ENCODE measurements at regions not wholly inside any gene's neighbourhood (a gene's known extent, or its start where the extent isn't known, plus 50 kb on each side); places are given as distances from the start of the nearest gene placed in this dataset.

DNA sequence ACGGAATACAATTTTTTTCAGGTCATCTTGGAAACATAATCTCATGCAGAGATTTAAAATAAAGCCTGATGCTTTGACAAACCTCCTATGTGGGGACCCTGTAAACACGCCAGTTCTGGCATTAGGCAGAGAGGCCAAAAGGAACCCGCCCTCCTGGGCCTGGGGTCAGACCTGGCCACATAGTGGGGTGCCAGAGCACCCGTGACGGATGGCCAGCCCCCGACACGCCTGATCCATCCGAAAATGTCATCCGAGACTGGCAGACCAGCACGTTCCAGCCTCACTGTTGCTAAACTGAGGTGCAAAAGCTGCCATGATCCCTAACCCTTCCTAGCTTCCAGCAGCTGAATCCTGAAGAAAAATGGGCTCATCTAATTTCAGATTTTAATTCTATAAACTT, 222.6 kb upstream of the SALL3 start:
- no peak overlapping the region for H3K4me3 ChIP-seq (ENCODE audit: low read depth, low read length)
- TF ChIP-seq, protein P1, sequence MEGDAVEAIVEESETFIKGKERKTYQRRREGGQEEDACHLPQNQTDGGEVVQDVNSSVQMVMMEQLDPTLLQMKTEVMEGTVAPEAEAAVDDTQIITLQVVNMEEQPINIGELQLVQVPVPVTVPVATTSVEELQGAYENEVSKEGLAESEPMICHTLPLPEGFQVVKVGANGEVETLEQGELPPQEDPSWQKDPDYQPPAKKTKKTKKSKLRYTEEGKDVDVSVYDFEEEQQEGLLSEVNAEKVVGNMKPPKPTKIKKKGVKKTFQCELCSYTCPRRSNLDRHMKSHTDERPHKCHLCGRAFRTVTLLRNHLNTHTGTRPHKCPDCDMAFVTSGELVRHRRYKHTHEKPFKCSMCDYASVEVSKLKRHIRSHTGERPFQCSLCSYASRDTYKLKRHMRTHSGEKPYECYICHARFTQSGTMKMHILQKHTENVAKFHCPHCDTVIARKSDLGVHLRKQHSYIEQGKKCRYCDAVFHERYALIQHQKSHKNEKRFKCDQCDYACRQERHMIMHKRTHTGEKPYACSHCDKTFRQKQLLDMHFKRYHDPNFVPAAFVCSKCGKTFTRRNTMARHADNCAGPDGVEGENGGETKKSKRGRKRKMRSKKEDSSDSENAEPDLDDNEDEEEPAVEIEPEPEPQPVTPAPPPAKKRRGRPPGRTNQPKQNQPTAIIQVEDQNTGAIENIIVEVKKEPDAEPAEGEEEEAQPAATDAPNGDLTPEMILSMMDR (IDR thresholded peaks at IDR 0.05; ENCODE audit: low read depth, low read length, missing control alignments), result no peak
- in situ Hi-C loops (cut with HindIII; ENCODE audit: low sequenced_read_pairs), result no loop called here

DNA sequence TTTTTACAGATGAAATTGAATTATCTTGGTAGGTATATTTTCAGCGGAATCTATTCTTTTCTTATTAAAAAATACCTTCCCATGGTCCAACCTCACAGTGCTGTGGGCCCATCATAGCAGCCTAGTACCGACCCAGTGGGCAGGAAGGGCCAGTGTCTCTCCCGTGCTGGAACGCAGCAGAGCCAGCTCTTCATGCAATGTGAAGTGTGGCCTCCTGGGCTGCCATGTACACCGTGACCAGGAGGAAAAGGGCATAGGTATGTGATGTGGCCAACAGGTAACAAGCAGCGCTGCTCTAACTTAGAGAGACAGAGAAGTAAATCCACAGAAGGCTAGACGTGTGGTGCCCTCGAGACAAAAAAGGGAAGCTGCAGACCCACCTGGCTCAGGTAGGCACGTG, 221.1 kb upstream of the SALL3 start:
- in situ Hi-C loops (cut with HindIII; ENCODE audit: low sequenced_read_pairs), result no loop called here
- no peak for DNase-seq (ENCODE audit: low read depth)
- H3K4me3 ChIP-seq (ENCODE audit: low read depth, low read length), result no peak overlapping the region
- TF ChIP-seq, protein P1 (IDR thresholded peaks at IDR 0.05; ENCODE audit: low read depth, low read length, missing control alignments), result no peak

More for the DNA sequence above, 222.6 kb upstream of the SALL3 start:
- no peak for DNase-seq (ENCODE audit: low read depth)

DNA sequence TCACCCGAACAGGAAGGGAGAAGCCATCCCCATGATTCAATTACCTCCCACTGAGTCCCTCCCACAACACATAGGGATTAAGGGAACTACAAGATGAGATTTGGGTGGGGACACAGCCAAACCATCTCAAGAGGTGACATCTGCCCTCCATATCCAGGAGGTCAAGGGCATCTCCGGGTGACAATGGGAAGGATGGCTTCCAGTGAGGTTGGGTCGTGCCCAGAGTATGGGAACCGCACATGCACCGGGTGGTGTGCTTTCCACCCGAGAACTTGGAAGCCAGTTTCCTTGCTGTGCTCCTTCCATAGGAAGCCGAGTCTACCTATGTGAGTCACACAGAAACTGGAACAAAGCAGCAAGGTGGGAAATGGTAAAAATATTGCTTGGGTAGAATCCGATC, 216.9 kb upstream of the SALL3 start:
- no peak for DNase-seq (ENCODE audit: low read depth)
- H3K4me3 ChIP-seq (ENCODE audit: low read depth, low read length), result no peak overlapping the region
- in situ Hi-C loops (cut with HindIII; ENCODE audit: low sequenced_read_pairs), result no loop called here
- TF ChIP-seq, protein P1 (IDR thresholded peaks at IDR 0.05; ENCODE audit: low read depth, low read length, missing control alignments), result no peak

DNA sequence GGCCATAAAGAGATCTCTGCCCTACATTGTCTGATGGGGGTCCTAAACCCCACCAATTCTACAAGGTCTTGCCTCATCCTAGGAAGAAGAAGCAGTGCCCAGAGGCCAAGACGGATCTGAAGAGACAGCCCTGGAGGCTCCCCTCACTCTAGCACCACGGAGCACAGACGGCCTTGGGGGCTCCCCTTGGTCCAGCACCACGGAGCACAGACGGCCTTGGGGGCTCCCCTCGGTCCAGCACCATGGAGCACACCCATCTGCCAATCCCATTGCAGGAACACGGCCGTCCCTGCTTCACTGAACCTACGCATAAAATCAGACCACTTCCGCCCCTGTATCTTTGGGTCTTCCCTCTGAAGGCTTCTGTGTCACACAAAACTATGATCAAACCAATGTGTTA, 215.1 kb upstream of the SALL3 start:
- in situ Hi-C loops (cut with HindIII; ENCODE audit: low sequenced_read_pairs), result no loop called here
- TF ChIP-seq, protein P1 (IDR thresholded peaks at IDR 0.05; ENCODE audit: low read depth, low read length, missing control alignments), result no peak
- no peak for DNase-seq (ENCODE audit: low read depth)
- no peak overlapping the region for H3K4me3 ChIP-seq (ENCODE audit: low read depth, low read length)

DNA sequence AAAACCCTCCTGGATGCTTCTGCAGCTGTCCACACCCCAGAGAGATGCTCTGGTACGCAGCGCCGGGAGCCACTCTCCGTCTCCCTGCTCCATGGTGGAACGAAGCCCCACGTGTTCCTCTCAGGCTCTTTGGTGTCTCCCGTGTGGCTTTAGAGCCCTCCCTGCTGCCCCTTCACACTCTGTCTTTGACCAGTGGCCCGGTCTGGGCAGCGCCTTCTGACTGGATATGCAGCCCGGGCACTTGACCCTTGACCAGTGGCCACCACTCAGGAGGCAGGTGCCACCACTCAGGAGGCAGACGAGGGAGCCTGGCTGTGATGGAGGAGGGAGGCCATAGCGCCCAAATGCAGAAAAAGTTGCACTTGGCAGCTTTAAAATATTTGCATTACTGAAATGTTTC, 214.5 kb upstream of the SALL3 start:
- in situ Hi-C loops (cut with HindIII; ENCODE audit: low sequenced_read_pairs), result no loop called here
- H3K4me3 ChIP-seq (ENCODE audit: low read depth, low read length), result no peak overlapping the region
- TF ChIP-seq, protein P1 (IDR thresholded peaks at IDR 0.05; ENCODE audit: low read depth, low read length, missing control alignments), result no peak
- no peak for DNase-seq (ENCODE audit: low read depth)

DNA sequence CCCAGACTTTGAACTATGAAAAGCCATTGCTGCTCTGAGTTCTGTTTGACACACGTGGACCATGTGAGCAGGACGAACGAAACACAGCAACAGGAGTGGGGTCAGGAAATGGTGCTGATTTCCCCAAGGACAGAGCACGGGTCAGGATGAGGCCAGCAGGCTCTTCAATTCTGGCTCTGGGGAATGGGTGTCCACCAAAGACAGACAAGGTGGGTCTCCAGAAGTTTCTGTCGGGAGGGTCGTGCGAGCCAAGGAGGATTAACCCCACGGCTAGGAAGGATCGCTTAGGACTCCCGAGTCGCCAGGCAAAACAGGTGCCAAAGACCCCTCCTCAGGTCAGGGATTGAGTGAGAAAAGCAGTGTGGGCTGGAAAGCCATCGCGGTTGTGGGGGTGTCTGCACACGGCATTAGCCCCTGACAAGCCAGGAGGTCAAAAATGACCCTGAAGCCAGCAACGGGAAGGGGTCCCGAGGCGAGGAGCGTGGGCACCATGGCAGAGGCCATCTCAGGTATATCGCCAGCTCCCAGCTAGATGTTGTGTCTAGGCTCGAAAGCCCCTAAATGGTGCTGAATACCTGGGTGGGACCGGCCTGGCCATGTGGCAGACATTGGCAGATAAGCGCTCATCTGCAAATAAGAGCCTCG, 213.9 kb upstream of the SALL3 start:
- no peak for DNase-seq (ENCODE audit: low read depth)
- TF ChIP-seq, protein P1 (IDR thresholded peaks at IDR 0.05; ENCODE audit: low read depth, low read length, missing control alignments), result no peak
- in situ Hi-C loops (cut with HindIII; ENCODE audit: low sequenced_read_pairs), result no loop called here
- no peak overlapping the region for H3K4me3 ChIP-seq (ENCODE audit: low read depth, low read length)

Measured in astrocyte of the cerebellum (primary cell).